ENCODE measurements at regions not wholly inside any gene's neighbourhood (a gene's known extent, or its start where the extent isn't known, plus 50 kb on each side); places are given as distances from the start of the nearest gene placed in this dataset.
A peak's percentile ranks its signal among the peaks of the same experiment; 100 is the strongest.

- WGBS, 4 donors = 93 to 97% (median 96%) methylated on average over 4 of the region's 4 CpGs
- intact Hi-C loops (cut with DNase I) = no loop called here
- no peak overlapping the region for H3K4me3 ChIP-seq
- H3K4me1 ChIP-seq (replicated peaks in 1 of 2) = peaks cover 7 to 12% of the 10 kb centered on the region in 2 donors
- peak overlapping the region in 2 of 5 donors; percentile 8 to 38 for H3K27ac ChIP-seq
- DNase-seq = no peak
- H3K27me3 ChIP-seq = no peaks in the 10 kb centered on the region
- TF ChIP-seq POLR2A (IDR thresholded peaks at IDR 0.05) = no peak
- TF ChIP-seq CTCF (IDR thresholded peaks at IDR 0.05) = no peak
- no peaks in the 10 kb centered on the region for H3K9me3 ChIP-seq (replicated peaks in 1 of 3)
- no peaks in the 10 kb centered on the region for H3K36me3 ChIP-seq (replicated peaks in 1 of 2)
These were observed 100.9 kb downstream of the JCAD start for GRCh38 chr10:29958440-29958839.

- peaks cover 7 to 12% of the 10 kb centered on the region in 2 donors for H3K4me1 ChIP-seq (replicated peaks in 1 of 2)
- DNase-seq = peak; percentile 60 to 86 (median 81)
- intact Hi-C loops (cut with DNase I) = no loop called here
- H3K27me3 ChIP-seq = no peaks in the 10 kb centered on the region
- H3K27ac ChIP-seq = peak overlapping the region in 2 of 5 donors; percentile 8 to 38
- no peaks in the 10 kb centered on the region for H3K36me3 ChIP-seq (replicated peaks in 1 of 2)
- no peaks in the 10 kb centered on the region for H3K9me3 ChIP-seq (replicated peaks in 1 of 3)
- no peak overlapping the region for H3K4me3 ChIP-seq
- 18 to 32% (median 20%) methylated on average over 3 to 4 of the region's 4 CpGs for WGBS, 4 donors
- no peak for TF ChIP-seq CTCF (IDR thresholded peaks at IDR 0.05)
These were observed 101.5 kb downstream of the JCAD start for GRCh38 chr10:29957907-29958331.

GRCh38 chr10:29957236-29957635, 102.2 kb downstream of the JCAD start:
- intact Hi-C loops (cut with DNase I) = no loop called here
- Histone ChIP-seq H3K36me3 (replicated peaks in 1 of 2) (no peaks in the 10 kb centered on the region), H3K4me1 (replicated peaks in 1 of 2) (peaks cover 7 to 12% of the 10 kb centered on the region in 2 donors), H3K4me3 (no peak overlapping the region), H3K27ac (peak overlapping the region in 1 of 5 donors; percentile 38), H3K9me3 (replicated peaks in 1 of 3) (no peaks in the 10 kb centered on the region), H3K27me3 (no peaks in the 10 kb centered on the region)
- DNase-seq = no peak
- TF ChIP-seq POLR2A (IDR thresholded peaks at IDR 0.05) (no peak), CTCF (IDR thresholded peaks at IDR 0.05) (no peak)
- 76 to 84% (median 79%) methylated on average over 4 of the region's 4 CpGs for WGBS, 4 donors

- no peak overlapping the region for H3K27ac ChIP-seq
- 91 to 97% (median 94%) methylated on average over 7 of the region's 7 CpGs for WGBS, 4 donors
- TF ChIP-seq CTCF (IDR thresholded peaks at IDR 0.05) = no peak
- TF ChIP-seq POLR2A (IDR thresholded peaks at IDR 0.05) = no peak
- intact Hi-C loops (cut with DNase I) = no loop called here
- no peaks in the 10 kb centered on the region for H3K27me3 ChIP-seq
- no peaks in the 10 kb centered on the region for H3K9me3 ChIP-seq (replicated peaks in 1 of 3)
- no peak overlapping the region for H3K4me3 ChIP-seq
- no peaks in the 10 kb centered on the region for H3K36me3 ChIP-seq (replicated peaks in 1 of 2)
- DNase-seq = no peak
- peaks cover 7 to 12% of the 10 kb centered on the region in 2 donors for H3K4me1 ChIP-seq (replicated peaks in 1 of 2)
These were observed 103.0 kb downstream of the JCAD start for GRCh38 chr10:29956335-29956924.

All from adrenal gland (tissue), 9 donors.